GM10248 (cell line): ENCODE measurements at regions not wholly inside any gene's neighbourhood (a gene's known extent, or its start where the extent isn't known, plus 50 kb on each side); places are given as distances from the start of the nearest gene placed in this dataset.

Experiments
- CTCF ChIA-PET: fragments of 300-600 bp; sonication (Branson Sonifier 250); formaldehyde crosslinking; extraction: SDS; loops from one replicate; lab custom pipeline; 2021; ENCODE audit warnings: antibody characterized with exemption; lab: Yijun Ruan, JAX
- POLR2A ChIA-PET: fragments of 350-650 bp; sonication (Branson Sonifier 250); formaldehyde crosslinking; extraction: SDS; loops from one replicate; lab custom pipeline; 2020; ENCODE audit warnings: antibody characterized with exemption; lab: Yijun Ruan, JAX
- DNase-seq: peaks from one replicate; pipeline ENCODE4 v3.0.0; 2012; ENCODE audit errors: extremely low spot score
- CTCF ChIP-seq: IDR thresholded peaks from 2 replicates; pipeline ENCODE4 v1.5.1; 2012; ENCODE audit warnings: mild to moderate bottlenecking, low read depth; ENCODE audit errors: extremely low read depth, missing control alignments, control extremely low read depth

DNA sequence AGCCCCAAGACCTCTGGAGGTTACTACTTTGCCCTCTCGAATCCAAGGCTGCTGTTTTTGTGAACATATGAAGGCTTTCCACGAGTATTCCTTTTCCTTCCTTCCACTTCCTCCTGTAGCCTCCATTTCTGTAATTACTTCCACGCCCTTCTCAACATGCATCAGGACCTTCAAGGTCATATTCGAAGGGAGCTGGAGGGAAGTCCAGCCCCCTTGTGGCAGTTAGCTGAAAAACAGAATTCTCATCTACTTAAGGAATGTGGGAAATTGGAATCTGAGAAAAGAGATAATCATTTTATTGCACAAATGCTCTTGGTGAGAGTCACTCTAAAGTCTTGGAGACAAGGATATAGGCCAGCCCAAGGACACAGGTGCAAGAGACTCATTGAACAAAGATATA, 1000.2 kb downstream of the TDRD15 start:
- TF ChIP-seq CTCF = no peak
- ChIA-PET POLR2A (no interaction called here), CTCF (no interaction called here)
- DNase-seq = no peak

DNA sequence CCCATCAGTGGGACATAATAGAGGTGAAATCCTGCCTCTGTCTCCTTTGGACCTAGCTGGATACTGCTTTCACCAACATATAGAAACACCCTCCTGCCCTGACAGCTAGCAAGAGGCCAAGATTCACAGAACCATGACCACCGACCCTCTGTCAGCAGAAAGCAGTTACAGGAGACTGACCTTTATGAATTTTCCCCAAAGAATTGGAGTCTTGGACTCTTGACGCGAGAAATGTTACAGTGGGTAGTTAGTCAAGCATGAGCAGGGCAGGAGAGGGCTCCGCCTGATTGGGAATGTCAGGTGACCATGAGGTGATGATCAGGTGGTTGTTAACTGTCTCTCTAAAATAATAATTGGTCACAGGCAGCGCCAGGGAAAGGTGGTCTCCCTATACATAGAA, 1002.3 kb downstream of the TDRD15 start:
- no peak for TF ChIP-seq CTCF
- DNase-seq = no peak
- ChIA-PET POLR2A (no interaction called here), CTCF (no interaction called here)

GRCh38 chr2:22126978-22127377, 1003.2 kb downstream of the TDRD15 start:
- ChIA-PET POLR2A (no interaction called here), CTCF (no interaction called here)
- TF ChIP-seq CTCF = no peak
- no peak for DNase-seq

- ChIA-PET POLR2A (no interaction called here), CTCF (no interaction called here)
- TF ChIP-seq CTCF = no peak
Measured at GRCh38 chr2:22134421-22134820, 1010.7 kb downstream of the TDRD15 start.

GRCh38 chr2:22136446-22136845, 1012.7 kb downstream of the TDRD15 start:
- ChIA-PET POLR2A (no interaction called here), CTCF (no interaction called here)
- no peak for DNase-seq
- no peak for TF ChIP-seq CTCF

More at GRCh38 chr2:22134421-22134820, 1010.7 kb downstream of the TDRD15 start:
- DNase-seq = no peak

GRCh38 chr2:22143840-22144239, 1020.1 kb downstream of the TDRD15 start:
- ChIA-PET CTCF (no interaction called here), POLR2A (no interaction called here)
- DNase-seq = no peak

More at GRCh38 chr2:22143840-22144239, 1020.1 kb downstream of the TDRD15 start:
- no peak for TF ChIP-seq CTCF
